IMR-90 (cell line): ENCODE measurements at regions not wholly inside any gene's neighbourhood (a gene's known extent, or its start where the extent isn't known, plus 50 kb on each side); places are given as distances from the start of the nearest gene placed in this dataset.

Experiments
- ATAC-seq: fragments of 200-7000 bp; cut with Tn5 transposase; 2 replicates; pipeline ENCODE4 v1.9.1; 2020; ENCODE audit warnings: low read depth, mild to moderate bottlenecking, moderate library complexity
- BruUV-seq: library from RNA; stranded (reverse); fragments of 400-500 nt; replicated peaks from 2 replicates; lab custom pipeline; 2021; lab: Mats Ljungman, UMichigan
- CTCF ChIA-PET: fragments of 300-600 bp; formaldehyde crosslinking; extraction: SDS; loops from one replicate; lab custom pipeline; 2021; ENCODE audit warnings: antibody characterized with exemption; lab: Yijun Ruan, JAX
- POLR2A ChIA-PET: fragments of 300-600 bp; sonication (Branson Sonifier 250); formaldehyde crosslinking; loops from one replicate; lab custom pipeline; 2022; ENCODE audit warnings: antibody characterized with exemption; ENCODE audit not compliant: unreplicated experiment; lab: Charles Lee
- DNase-seq: peaks from one replicate; pipeline ENCODE4 v3.0.0; 2013
- H2AFZ ChIP-seq: replicated peaks from 2 replicates; pipeline ENCODE3; 2013; ENCODE audit warnings: low read length, mild to moderate bottlenecking; ENCODE audit not compliant: poor library complexity
- H2AK5ac ChIP-seq: 2 replicates; pipeline ENCODE4 v1.6.1; 2013; ENCODE audit warnings: low read depth, low read length, inconsistent platforms
- H2AK9ac ChIP-seq: replicated peaks from 2 replicates; pipeline ENCODE3; 2013; ENCODE audit warnings: mild to moderate bottlenecking, low read depth, low read length, moderate library complexity; ENCODE audit not compliant: poor library complexity
- H2BK120ac ChIP-seq: 2 replicates; pipeline ENCODE4 v1.6.1; 2013; ENCODE audit warnings: low read depth, low read length, inconsistent platforms
- H2BK15ac ChIP-seq: 3 replicates; pipeline ENCODE4 v1.6.1; 2013; ENCODE audit warnings: low read depth, low read length, inconsistent platforms
- H2BK20ac ChIP-seq: 2 replicates; pipeline ENCODE4 v1.6.1; 2013; ENCODE audit warnings: low read depth, mild to moderate bottlenecking, inconsistent platforms, low read length, moderate library complexity
- H2BK5ac ChIP-seq: 2 replicates; pipeline ENCODE4 v1.6.1; 2013; ENCODE audit warnings: mild to moderate bottlenecking, low read depth, low read length, inconsistent platforms; ENCODE audit not compliant: poor library complexity, severe bottlenecking
- H3K14ac ChIP-seq: replicated peaks from 2 replicates; pipeline ENCODE4 v1.6.1; 2013; ENCODE audit warnings: low read depth, low read length, inconsistent platforms
- H3K18ac ChIP-seq: 2 replicates; pipeline ENCODE4 v1.6.1; 2013; ENCODE audit warnings: low read depth, low read length, control low read depth
- H3K23ac ChIP-seq: 2 replicates; pipeline ENCODE4 v1.6.1; 2013; ENCODE audit warnings: low read depth, low read length, inconsistent platforms
- H3K27ac ChIP-seq: 2 replicates; pipeline ENCODE4 v1.5.1; 2013; ENCODE audit warnings: mild to moderate bottlenecking, control low read depth, low read length; ENCODE audit not compliant: insufficient read depth
- H3K27me3 ChIP-seq: 2 replicates; pipeline ENCODE4 v1.6.1; 2013; ENCODE audit warnings: low read length; ENCODE audit not compliant: control insufficient read depth, insufficient read depth
- H3K36me3 ChIP-seq: 2 replicates; pipeline ENCODE4 v1.6.1; 2013; ENCODE audit warnings: low read length, mixed read lengths; ENCODE audit not compliant: control insufficient read depth, insufficient read depth
- H3K4ac ChIP-seq: 2 replicates; pipeline ENCODE4 v1.6.1; 2013; ENCODE audit warnings: low read depth, low read length, inconsistent platforms
- H3K4me1 ChIP-seq: 2 replicates; pipeline ENCODE4 v1.6.1; 2013; ENCODE audit warnings: low read length, mixed read lengths; ENCODE audit not compliant: control insufficient read depth, insufficient read depth
- H3K4me2 ChIP-seq: 2 replicates; pipeline ENCODE4 v1.6.1; 2013; ENCODE audit warnings: low read depth, mild to moderate bottlenecking, control low read depth, low read length, moderate library complexity
- H3K4me3 ChIP-seq: 2 replicates; pipeline ENCODE4 v1.5.1; 2013; ENCODE audit warnings: low read depth, mild to moderate bottlenecking, control low read depth, low read length, moderate library complexity; ENCODE audit not compliant: insufficient read depth
- H3K56ac ChIP-seq: 2 replicates; pipeline ENCODE4 v1.6.1; 2013; ENCODE audit warnings: low read length, inconsistent platforms; ENCODE audit not compliant: insufficient read depth; ENCODE audit errors: extremely low read depth
- H3K79me1 ChIP-seq, 2 experiments: 2 replicates each; pipeline ENCODE4 v1.6.1; 2013; ENCODE audit warnings: low read length in 2 of 2, inconsistent platforms in 1 of 2, low read depth in 1 of 2
- H3K9ac ChIP-seq: 2 replicates; pipeline ENCODE4 v1.6.1; 2013; ENCODE audit warnings: low read depth, low read length, control low read depth
- H3K9me1 ChIP-seq: 2 replicates; pipeline ENCODE4 v1.6.1; 2013; ENCODE audit warnings: low read length, inconsistent platforms; ENCODE audit not compliant: insufficient read depth
- H3K9me3 ChIP-seq: 2 replicates; pipeline ENCODE4 v1.6.1; 2013; ENCODE audit warnings: low read length; ENCODE audit not compliant: control insufficient read depth, insufficient read depth
- H4K20me1 ChIP-seq: 2 replicates; pipeline ENCODE4 v1.6.1; 2013; ENCODE audit warnings: low read length, inconsistent platforms; ENCODE audit not compliant: insufficient read depth
- H4K5ac ChIP-seq: 2 replicates; pipeline ENCODE4 v1.6.1; 2013; ENCODE audit warnings: mild to moderate bottlenecking, low read depth, low read length, control low read depth
- H4K8ac ChIP-seq, 2 experiments: 2 replicates each; pipeline ENCODE4 v1.6.1; 2013; ENCODE audit warnings: low read depth in 2 of 2, low read length in 2 of 2, control low read depth in 1 of 2, inconsistent platforms in 1 of 2
- H4K91ac ChIP-seq: 2 replicates; pipeline ENCODE4 v1.6.1; 2013; ENCODE audit warnings: low read depth, low read length, inconsistent platforms; ENCODE audit not compliant: insufficient read depth
- BHLHE40 ChIP-seq: fragments of 150-350 bp; IDR thresholded peaks from 2 replicates; pipeline ENCODE4 v1.6.1; 2016; ENCODE audit warnings: mild to moderate bottlenecking, low read depth, low read length
- CEBPB ChIP-seq: IDR thresholded peaks from 2 replicates; pipeline ENCODE4 v1.6.1; 2012; ENCODE audit warnings: low read depth, low read length, improper control_type of control experiment
- CHD1 ChIP-seq: IDR thresholded peaks from 2 replicates; pipeline ENCODE4 v1.6.1; 2012; ENCODE audit warnings: low read depth, low read length, improper control_type of control experiment
- FOS ChIP-seq: fragments of 150-350 bp; IDR thresholded peaks from 2 replicates; pipeline ENCODE4 v1.6.1; 2016; ENCODE audit warnings: low read depth, low read length
- MAFK ChIP-seq: IDR thresholded peaks from 2 replicates; pipeline ENCODE4 v1.6.1; 2012; ENCODE audit warnings: low read depth, low read length, improper control_type of control experiment
- MAZ ChIP-seq: IDR thresholded peaks from 2 replicates; pipeline ENCODE4 v1.6.1; 2012; ENCODE audit warnings: low read depth, mild to moderate bottlenecking, low read length, improper control_type of control experiment, moderate library complexity, borderline replicate concordance
- MXI1 ChIP-seq: IDR thresholded peaks from 2 replicates; pipeline ENCODE4 v1.6.1; 2012; ENCODE audit warnings: low read depth, mild to moderate bottlenecking, low read length, moderate library complexity, borderline replicate concordance
- POLR2A ChIP-seq: IDR thresholded peaks from 2 replicates; pipeline ENCODE4 v1.6.1; 2012; ENCODE audit warnings: mild to moderate bottlenecking, low read depth, low read length
- RAD21 ChIP-seq: IDR thresholded peaks from 2 replicates; pipeline ENCODE4 v1.6.1; 2012; ENCODE audit warnings: low read length, improper control_type of control experiment
- RCOR1 ChIP-seq: IDR thresholded peaks from 2 replicates; pipeline ENCODE4 v1.6.1; 2012; ENCODE audit warnings: mild to moderate bottlenecking, low read length, improper control_type of control experiment; ENCODE audit not compliant: insufficient replicate concordance
- SMC3 ChIP-seq: fragments of 150-350 bp; IDR thresholded peaks from 2 replicates; pipeline ENCODE4 v1.6.1; 2016; ENCODE audit warnings: low read depth, mild to moderate bottlenecking, antibody characterized with exemption, low read length, moderate library complexity
- WGBS, 2 experiments: methylation state at CpG; one replicate each; pipeline versions ENCODE4 v1.1.5 to v1.1.7; 2013; ENCODE audit warnings: missing lambda C conversion rate in 2 of 2; ENCODE audit not compliant: insufficient read length in 1 of 2; ENCODE audit errors: extremely low coverage in 2 of 2; 5-methylcytosine and 5-hydroxymethylcytosine counted together
- dilution Hi-C: fragments of 300-500 bp; cut with HindIII; formaldehyde crosslinking; loops from one replicate; pipeline ENCODE4 v1.14.3; 2018; ENCODE audit warnings: low sequenced_read_pairs; ENCODE audit not compliant: unreplicated experiment
- in situ Hi-C: fragments of 300-500 bp; cut with MboI; formaldehyde crosslinking; loops from 3 replicates; pipeline ENCODE4 v1.14.3; 2019; ENCODE audit warnings: low sequenced_read_pairs, inconsistent platforms, mixed read lengths
- intact Hi-C: fragments of 100-400 bp; cut with micrococcal nuclease; formaldehyde crosslinking; loops from 2 replicates; pipeline ENCODE4 v1.10.0; 2022
- TF ChIP-seq, protein P1 (sequence below): fragments of 150-350 bp; IDR thresholded peaks from 2 replicates; pipeline ENCODE4 v1.6.1; 2016; ENCODE audit warnings: low read depth, mild to moderate bottlenecking, low read length, moderate library complexity, borderline replicate concordance
- TF ChIP-seq, protein P2 (sequence below): conservative IDR thresholded peaks from 2 replicates; pipeline ENCODE4 v1.5.1; 2012; ENCODE audit warnings: mild to moderate bottlenecking, low read depth, low read length, improper control_type of control experiment
- TF ChIP-seq, protein P3 (sequence below): fragments of 150-350 bp; IDR thresholded peaks from 2 replicates; pipeline ENCODE4 v1.6.1; 2017; ENCODE audit warnings: mild to moderate bottlenecking, antibody characterized with exemption, low read length, low read depth

DNA sequence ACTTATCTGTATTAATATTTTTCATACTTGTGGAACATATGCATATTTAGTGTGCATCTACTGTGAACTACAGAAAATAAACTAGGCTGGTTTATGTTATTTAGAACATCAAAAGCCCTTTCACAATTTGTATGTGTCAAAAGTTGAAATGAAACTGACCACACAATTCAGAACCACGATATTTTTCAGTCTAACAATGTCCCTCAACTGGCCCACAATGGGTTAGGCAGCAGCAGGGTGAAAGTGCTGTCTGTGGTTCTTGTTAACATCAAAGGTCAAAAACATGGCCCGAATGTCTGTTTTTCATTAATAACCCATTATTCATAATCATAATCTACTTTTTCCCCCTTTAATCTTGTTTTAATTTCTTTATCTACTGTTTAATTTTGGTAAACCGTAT lies 559.9 kb upstream of the ATP2B1 start:
- no peak for ATAC-seq
- no peak overlapping the region for H4K91ac ChIP-seq
- intact Hi-C loops = no loop called here

More for the DNA sequence above, 559.9 kb upstream of the ATP2B1 start:
- TF ChIP-seq POLR2A = no peak
- no peak for TF ChIP-seq RCOR1
- no peak for TF ChIP-seq BHLHE40
- TF ChIP-seq MAZ = no peak
- TF ChIP-seq, protein P1, sequence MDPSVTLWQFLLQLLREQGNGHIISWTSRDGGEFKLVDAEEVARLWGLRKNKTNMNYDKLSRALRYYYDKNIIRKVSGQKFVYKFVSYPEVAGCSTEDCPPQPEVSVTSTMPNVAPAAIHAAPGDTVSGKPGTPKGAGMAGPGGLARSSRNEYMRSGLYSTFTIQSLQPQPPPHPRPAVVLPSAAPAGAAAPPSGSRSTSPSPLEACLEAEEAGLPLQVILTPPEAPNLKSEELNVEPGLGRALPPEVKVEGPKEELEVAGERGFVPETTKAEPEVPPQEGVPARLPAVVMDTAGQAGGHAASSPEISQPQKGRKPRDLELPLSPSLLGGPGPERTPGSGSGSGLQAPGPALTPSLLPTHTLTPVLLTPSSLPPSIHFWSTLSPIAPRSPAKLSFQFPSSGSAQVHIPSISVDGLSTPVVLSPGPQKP = no peak
- no peak for TF ChIP-seq MAFK
- TF ChIP-seq, protein P2, sequence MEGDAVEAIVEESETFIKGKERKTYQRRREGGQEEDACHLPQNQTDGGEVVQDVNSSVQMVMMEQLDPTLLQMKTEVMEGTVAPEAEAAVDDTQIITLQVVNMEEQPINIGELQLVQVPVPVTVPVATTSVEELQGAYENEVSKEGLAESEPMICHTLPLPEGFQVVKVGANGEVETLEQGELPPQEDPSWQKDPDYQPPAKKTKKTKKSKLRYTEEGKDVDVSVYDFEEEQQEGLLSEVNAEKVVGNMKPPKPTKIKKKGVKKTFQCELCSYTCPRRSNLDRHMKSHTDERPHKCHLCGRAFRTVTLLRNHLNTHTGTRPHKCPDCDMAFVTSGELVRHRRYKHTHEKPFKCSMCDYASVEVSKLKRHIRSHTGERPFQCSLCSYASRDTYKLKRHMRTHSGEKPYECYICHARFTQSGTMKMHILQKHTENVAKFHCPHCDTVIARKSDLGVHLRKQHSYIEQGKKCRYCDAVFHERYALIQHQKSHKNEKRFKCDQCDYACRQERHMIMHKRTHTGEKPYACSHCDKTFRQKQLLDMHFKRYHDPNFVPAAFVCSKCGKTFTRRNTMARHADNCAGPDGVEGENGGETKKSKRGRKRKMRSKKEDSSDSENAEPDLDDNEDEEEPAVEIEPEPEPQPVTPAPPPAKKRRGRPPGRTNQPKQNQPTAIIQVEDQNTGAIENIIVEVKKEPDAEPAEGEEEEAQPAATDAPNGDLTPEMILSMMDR = no peak
- no peak for TF ChIP-seq MXI1
- no peak for TF ChIP-seq SMC3
- TF ChIP-seq, protein P3, sequence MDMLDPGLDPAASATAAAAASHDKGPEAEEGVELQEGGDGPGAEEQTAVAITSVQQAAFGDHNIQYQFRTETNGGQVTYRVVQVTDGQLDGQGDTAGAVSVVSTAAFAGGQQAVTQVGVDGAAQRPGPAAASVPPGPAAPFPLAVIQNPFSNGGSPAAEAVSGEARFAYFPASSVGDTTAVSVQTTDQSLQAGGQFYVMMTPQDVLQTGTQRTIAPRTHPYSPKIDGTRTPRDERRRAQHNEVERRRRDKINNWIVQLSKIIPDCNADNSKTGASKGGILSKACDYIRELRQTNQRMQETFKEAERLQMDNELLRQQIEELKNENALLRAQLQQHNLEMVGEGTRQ = no peak
- TF ChIP-seq FOS = no peak
- TF ChIP-seq CHD1 = no peak
- no peak for TF ChIP-seq CEBPB
- TF ChIP-seq RAD21 = no peak
- no CpG with 5 or more reads among the region's 3 CpGs for whole genome bisulfite sequencing, 2 experiments
- Histone ChIP-seq H3K4ac (no peak overlapping the region), H3K4me3 (no peak overlapping the region), H4K5ac (no peak overlapping the region), H3K23ac (no peak overlapping the region), H3K14ac (no peak overlapping the region), H3K18ac (no peak overlapping the region), H3K79me1 (no peaks in the 10 kb centered on the region), H3K36me3 (no peaks in the 10 kb centered on the region), H3K9me3 (no peaks in the 10 kb centered on the region), H3K9ac (no peak overlapping the region), H4K20me1 (no peaks in the 10 kb centered on the region), H2AFZ (no peak overlapping the region), H2BK20ac (no peak overlapping the region), H2BK120ac (no peak overlapping the region), H2AK9ac (no peak overlapping the region), H3K27me3 (no peaks in the 10 kb centered on the region), H2AK5ac (no peak overlapping the region), H3K56ac (no peak overlapping the region), H3K27ac (no peak overlapping the region), H2BK5ac (no peak overlapping the region), H4K8ac (no peak overlapping the region), H2BK15ac (no peak overlapping the region), H3K4me1 (no peaks in the 10 kb centered on the region), H3K4me2 (no peak overlapping the region), H3K9me1 (no peaks in the 10 kb centered on the region)
- dilution Hi-C loops = no loop called here
- DNase-seq = no peak
- no TSS peak for BruUV-seq
- in situ Hi-C loops = no loop called here
- POLR2A ChIA-PET = no interaction called here
- CTCF ChIA-PET = interaction anchor here (0.6 to 1.2 kb wide), 2 partner anchors 16 to 777 kb away, joined by 3 to 4 read pairs; no protein-coding TSS in a partner anchor
